ENCODE measurements at regions not wholly inside any gene's neighbourhood (a gene's known extent, or its start where the extent isn't known, plus 50 kb on each side); places are given as distances from the start of the nearest gene placed in this dataset.
A peak's percentile ranks its signal among the peaks of the same experiment; 100 is the strongest.

GRCh38 chr1:5253036-5253435, 598.6 kb downstream of the AJAP1 start:
- peak; percentile 35 for DNase-seq (ENCODE audit: low spot score)
- Histone ChIP-seq H3K4me3 (no peak overlapping the region), H3K27ac (no peak overlapping the region)
- TF ChIP-seq CTCF (IDR thresholded peaks at IDR 0.05): no peak

- no peak overlapping the region for H3K4me3 ChIP-seq
- TF ChIP-seq CTCF (IDR thresholded peaks at IDR 0.05): no peak
- DNase-seq (ENCODE audit: low spot score): peak; percentile 35
- no peak overlapping the region for H3K27ac ChIP-seq
Measured at GRCh38 chr1:5250336-5250735, 595.9 kb downstream of the AJAP1 start.

GRCh38 chr1:5245348-5245747, 590.9 kb downstream of the AJAP1 start:
- TF ChIP-seq CTCF (IDR thresholded peaks at IDR 0.05): no peak
- H3K27ac ChIP-seq: no peak overlapping the region
- DNase-seq (ENCODE audit: low spot score): no peak
- H3K4me3 ChIP-seq: no peak overlapping the region

- DNase-seq (ENCODE audit: low spot score): no peak
- TF ChIP-seq CTCF (IDR thresholded peaks at IDR 0.05): no peak
- Histone ChIP-seq H3K27ac (no peak overlapping the region), H3K4me3 (no peak overlapping the region)
Measured at GRCh38 chr1:5244631-5245285, 590.3 kb downstream of the AJAP1 start.

- DNase-seq (ENCODE audit: low spot score): no peak
- H3K27ac ChIP-seq: no peak overlapping the region
- no peak for TF ChIP-seq CTCF (IDR thresholded peaks at IDR 0.05)
- no peak overlapping the region for H3K4me3 ChIP-seq
Measured at GRCh38 chr1:5242850-5243249, 588.4 kb downstream of the AJAP1 start.

GRCh38 chr1:5239911-5240310, 585.5 kb downstream of the AJAP1 start:
- Histone ChIP-seq H3K27ac (no peak overlapping the region), H3K4me3 (no peak overlapping the region)
- DNase-seq (ENCODE audit: low spot score): no peak
- no peak for TF ChIP-seq CTCF (IDR thresholded peaks at IDR 0.05)

GRCh38 chr1:5238351-5239130, 584.1 kb downstream of the AJAP1 start:
- no peak for DNase-seq (ENCODE audit: low spot score)
- Histone ChIP-seq H3K4me3 (no peak overlapping the region), H3K27ac (no peak overlapping the region)
- TF ChIP-seq CTCF (IDR thresholded peaks at IDR 0.05): no peak
